ENCODE measurements at regions not wholly inside any gene's neighbourhood (a gene's known extent, or its start where the extent isn't known, plus 50 kb on each side); places are given as distances from the start of the nearest gene placed in this dataset.

DNA sequence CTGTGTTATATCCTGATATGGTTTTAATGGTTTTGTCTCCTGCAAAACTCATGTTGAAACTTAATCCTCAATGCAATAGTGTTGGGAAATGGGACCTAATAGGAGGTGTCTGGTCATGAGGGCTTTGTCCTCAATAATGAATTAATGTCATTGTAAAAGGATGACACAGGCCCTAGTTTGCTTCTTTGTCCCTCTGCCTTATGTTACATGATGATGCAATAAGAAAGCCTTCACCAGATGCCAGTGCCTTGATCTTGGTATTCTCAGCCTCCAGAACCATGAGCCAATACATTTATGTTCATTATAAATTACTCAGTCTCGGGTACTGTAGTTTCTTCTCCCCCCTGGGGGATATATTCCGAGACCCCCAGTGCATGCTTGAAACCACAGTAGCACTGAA lies 1247.4 kb upstream of the SORCS1 start:
- TF ChIP-seq, protein P1, sequence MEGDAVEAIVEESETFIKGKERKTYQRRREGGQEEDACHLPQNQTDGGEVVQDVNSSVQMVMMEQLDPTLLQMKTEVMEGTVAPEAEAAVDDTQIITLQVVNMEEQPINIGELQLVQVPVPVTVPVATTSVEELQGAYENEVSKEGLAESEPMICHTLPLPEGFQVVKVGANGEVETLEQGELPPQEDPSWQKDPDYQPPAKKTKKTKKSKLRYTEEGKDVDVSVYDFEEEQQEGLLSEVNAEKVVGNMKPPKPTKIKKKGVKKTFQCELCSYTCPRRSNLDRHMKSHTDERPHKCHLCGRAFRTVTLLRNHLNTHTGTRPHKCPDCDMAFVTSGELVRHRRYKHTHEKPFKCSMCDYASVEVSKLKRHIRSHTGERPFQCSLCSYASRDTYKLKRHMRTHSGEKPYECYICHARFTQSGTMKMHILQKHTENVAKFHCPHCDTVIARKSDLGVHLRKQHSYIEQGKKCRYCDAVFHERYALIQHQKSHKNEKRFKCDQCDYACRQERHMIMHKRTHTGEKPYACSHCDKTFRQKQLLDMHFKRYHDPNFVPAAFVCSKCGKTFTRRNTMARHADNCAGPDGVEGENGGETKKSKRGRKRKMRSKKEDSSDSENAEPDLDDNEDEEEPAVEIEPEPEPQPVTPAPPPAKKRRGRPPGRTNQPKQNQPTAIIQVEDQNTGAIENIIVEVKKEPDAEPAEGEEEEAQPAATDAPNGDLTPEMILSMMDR (IDR thresholded peaks at IDR 0.05; ENCODE audit: poor library complexity, severe bottlenecking), result no peak
- TF ChIP-seq POLR2AphosphoS5 (IDR thresholded peaks at IDR 0.05), result no peak
- TF ChIP-seq EZH2 (IDR thresholded peaks at IDR 0.05; ENCODE audit: borderline replicate concordance, insufficient read depth, low read length, poor library complexity, severe bottlenecking), result no peak
- no peak for TF ChIP-seq EP300 (conservative IDR thresholded peaks at IDR 0.05; ENCODE audit: poor library complexity, severe bottlenecking)
